Keratinocyte (primary cell): ENCODE measurements at regions not wholly inside any gene's neighbourhood (a gene's known extent, or its start where the extent isn't known, plus 50 kb on each side); places are given as distances from the start of the nearest gene placed in this dataset.

Experiments
- CTCF ChIP-seq, 3 experiments: IDR thresholded peaks in 1 of 3; conservative IDR thresholded peaks in 1 of 3; optimal IDR thresholded peaks in 1 of 3; 2 replicates in 2 of 3; 3 replicates in 1 of 3; pipeline versions ENCODE3 to v1.5.1; 2011; ENCODE audit warnings: low read length in 3 of 3, mild to moderate bottlenecking in 3 of 3, moderate library complexity in 2 of 3, control low read depth in 1 of 3, inconsistent platforms in 1 of 3; ENCODE audit not compliant: insufficient read depth in 2 of 3; ENCODE audit errors: extremely low read depth in 1 of 3
- EZH2 ChIP-seq: IDR thresholded peaks from one replicate; pipeline ENCODE4 v1.6.1; 2012; ENCODE audit warnings: inconsistent platforms, mild to moderate bottlenecking, low read length, moderate library complexity

- TF ChIP-seq CTCF (optimal IDR thresholded peaks at IDR 0.05 in 1 of 3, IDR thresholded peaks at IDR 0.05 in 1 of 3, conservative IDR thresholded peaks at IDR 0.05 in 1 of 3; ENCODE audit: extremely low read depth in 1 of 3, insufficient read depth in 2 of 3, low read length in 3 of 3) (no peak), EZH2 (no peak)
Observed at GRCh38 chr12:115308918-115309317, 624.9 kb upstream of the TBX3 start.
